ENCODE measurements at regions not wholly inside any gene's neighbourhood (a gene's known extent, or its start where the extent isn't known, plus 50 kb on each side); places are given as distances from the start of the nearest gene placed in this dataset.

GRCh38 chr7:3238525-3239210 is 62.4 kb upstream of the SDK1 start:
- no peak for DNase-seq

DNA sequence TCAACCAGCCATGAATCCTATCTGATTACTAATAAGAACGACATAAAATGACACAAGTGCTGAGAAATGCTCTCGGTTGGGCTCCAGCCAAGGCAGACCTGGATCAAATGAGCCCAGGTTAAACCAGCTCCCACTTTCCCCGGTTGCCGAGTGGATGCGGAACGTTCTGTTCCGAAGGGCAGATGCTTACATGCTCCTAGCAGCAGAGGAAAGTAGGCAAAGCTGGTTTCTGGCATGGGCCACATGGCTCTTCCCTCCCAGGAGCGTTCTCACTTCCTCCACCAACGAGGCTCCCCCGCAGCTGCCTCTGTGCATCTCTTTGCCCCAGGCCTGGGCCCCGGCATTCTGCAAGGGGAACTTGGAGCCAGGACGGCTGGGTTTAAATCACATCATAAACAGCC is 61.8 kb upstream of the SDK1 start:
- no peak for DNase-seq

- no peak for DNase-seq
Observed at GRCh38 chr7:3240826-3241430, 60.1 kb upstream of the SDK1 start.

GRCh38 chr7:3241686-3242258 is 59.3 kb upstream of the SDK1 start:
- no peak for DNase-seq

DNA sequence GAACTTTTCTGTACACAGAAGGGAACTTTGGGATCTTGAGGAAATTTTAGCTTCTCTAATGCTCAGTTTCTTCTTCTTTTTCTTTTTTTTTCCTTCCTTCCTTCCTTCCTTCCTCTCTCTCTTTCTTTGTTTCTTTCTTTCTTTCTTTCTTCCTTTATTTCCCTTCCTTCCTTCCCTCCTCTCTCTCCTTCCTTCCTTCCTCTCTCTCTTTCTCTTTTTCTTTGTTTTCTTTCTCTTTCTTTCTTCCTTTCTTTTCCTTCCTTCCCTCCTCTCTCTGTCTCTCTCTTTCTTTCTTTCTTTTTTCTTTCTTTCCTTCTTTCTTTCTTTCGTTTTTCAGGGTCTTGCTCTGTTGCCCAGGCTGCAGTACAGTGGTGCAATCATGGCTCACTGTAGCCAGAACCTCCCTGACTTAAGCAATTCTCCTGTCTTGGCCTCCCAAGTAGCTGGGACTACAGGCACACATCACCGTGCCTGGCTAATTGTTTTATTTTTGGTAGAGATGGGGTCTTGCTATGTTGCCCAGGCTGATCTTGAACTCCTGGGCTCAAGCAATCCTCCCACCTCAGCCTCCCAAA is 58.6 kb upstream of the SDK1 start:
- no peak for DNase-seq

DNA sequence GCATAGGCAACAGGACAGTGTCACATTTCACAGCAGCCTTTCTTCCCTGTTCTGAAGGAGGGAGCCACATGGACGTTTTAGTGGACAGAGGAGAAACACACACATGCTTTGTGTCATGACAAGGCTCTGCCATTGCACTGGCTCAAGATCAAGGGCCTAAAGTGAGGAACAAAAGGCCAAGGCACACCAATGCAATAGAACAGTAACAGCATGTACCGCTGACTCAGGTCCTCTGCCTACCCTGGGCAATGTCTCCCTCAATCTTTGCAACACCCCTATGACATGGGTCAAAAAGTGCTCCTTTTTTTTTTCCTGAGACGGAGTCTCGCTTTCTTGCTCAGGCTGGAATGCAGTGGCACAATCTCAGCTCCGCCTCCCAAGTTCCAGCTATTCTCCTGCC is 57.8 kb upstream of the SDK1 start:
- DNase-seq = no peak

- no peak for DNase-seq
Observed at GRCh38 chr7:3243680-3244079, 57.4 kb upstream of the SDK1 start.

- DNase-seq = no peak
Observed at GRCh38 chr7:3244241-3244814, 56.7 kb upstream of the SDK1 start.

- DNase-seq = no peak
Observed at GRCh38 chr7:3245077-3245476, 56.0 kb upstream of the SDK1 start.

DNA sequence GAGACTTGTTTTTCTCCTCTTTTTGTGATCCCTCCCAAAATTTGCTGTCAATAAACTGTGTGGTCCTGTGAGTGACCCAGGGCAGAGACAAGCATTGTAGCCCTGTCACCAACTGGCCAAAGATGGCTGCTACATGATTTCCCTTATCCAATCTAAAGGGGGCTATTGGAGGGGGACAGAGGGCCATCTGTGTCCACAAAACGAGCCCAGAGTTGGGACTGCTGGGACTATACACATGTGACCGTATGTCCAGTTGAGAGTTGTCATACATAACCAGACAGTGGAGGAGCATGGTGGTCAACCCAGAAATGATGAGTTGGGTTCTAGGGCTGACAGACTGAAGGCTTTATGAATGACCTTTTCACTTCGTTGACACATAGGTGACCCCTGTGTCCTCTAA is 55.3 kb upstream of the SDK1 start:
- no peak for DNase-seq

DNA sequence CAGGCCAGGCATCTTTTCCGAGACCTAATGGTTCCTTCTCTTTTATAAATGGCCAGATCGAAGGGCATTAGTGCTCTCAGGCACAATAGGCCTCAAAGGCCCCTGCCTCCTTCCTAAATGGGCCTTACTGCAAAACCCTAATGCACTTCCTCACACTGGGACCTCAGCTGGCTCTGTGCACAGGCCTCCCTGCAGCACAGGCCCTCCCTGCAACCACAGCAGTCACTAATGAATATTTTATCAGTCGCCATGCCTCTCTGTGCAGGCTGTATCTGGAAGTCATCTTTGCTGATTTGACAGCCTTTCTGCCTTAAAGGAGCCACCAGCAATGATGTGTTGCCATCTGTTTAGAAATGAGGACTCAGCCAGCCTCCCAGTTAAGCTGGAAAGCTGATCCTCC is 54.9 kb upstream of the SDK1 start:
- no peak for DNase-seq

GRCh38 chr7:3246651-3247050 is 54.4 kb upstream of the SDK1 start:
- no peak for DNase-seq

- DNase-seq = no peak
Observed at GRCh38 chr7:3250725-3251124, 50.3 kb upstream of the SDK1 start.
